K562 (cell line): ENCODE measurements at regions not wholly inside any gene's neighbourhood (a gene's known extent, or its start where the extent isn't known, plus 50 kb on each side); places are given as distances from the start of the nearest gene placed in this dataset.
A peak's percentile ranks its signal among the peaks of the same experiment; 100 is the strongest.

ENCODE experiments used
- ATF7 ChIP-seq: fragments of 450-650 bp; IDR thresholded peaks from 2 replicates; pipeline ENCODE4 v1.7.1; 2014; ENCODE audit warnings: mild to moderate bottlenecking, moderate library complexity
- BHLHE40 ChIP-seq: IDR thresholded peaks from 2 replicates; pipeline ENCODE4 v1.6.1; 2011; ENCODE audit warnings: low read length, improper control_type of control experiment
- DDX20 ChIP-seq: fragments of 450-650 bp; IDR thresholded peaks from 2 replicates; pipeline ENCODE4 v1.6.1; 2016; ENCODE audit warnings: missing genetic modification characterization, low read depth, mild to moderate bottlenecking, missing compliant biosample characterization, moderate library complexity
- EWSR1 ChIP-seq: fragments of 450-650 bp; IDR thresholded peaks from 2 replicates; pipeline ENCODE4 v1.6.1; 2018; ENCODE audit warnings: borderline replicate concordance, mild to moderate bottlenecking, low read depth, moderate library complexity; ENCODE audit not compliant: partially characterized antibody
- EZH2 ChIP-seq: IDR thresholded peaks from 2 replicates; pipeline ENCODE4 v1.6.1; 2012; ENCODE audit warnings: low read depth, mild to moderate bottlenecking, inconsistent platforms, low read length, borderline replicate concordance
- FOSL1 ChIP-seq: fragments of 200-800 bp; sonication (Bioruptor generic); conservative IDR thresholded peaks from 2 replicates; pipeline ENCODE4 v1.6.1; 2016; ENCODE audit warnings: missing genetic modification characterization, missing compliant biosample characterization
- JUN ChIP-seq, 2 experiments: sonication (generic) in 1 of 2; formaldehyde crosslinking in 1 of 2; IDR thresholded peaks; 2 replicates each; pipeline versions ENCODE4 v1.6.1 to v1.8.0; 2012 to 2022; ENCODE audit warnings: borderline replicate concordance in 2 of 2, mild to moderate bottlenecking in 2 of 2, improper control_type of control experiment in 1 of 2, low read depth in 1 of 2, low read length in 1 of 2, missing genetic modification reagents in 1 of 2
- MEIS2 ChIP-seq: fragments of 450-650 bp; IDR thresholded peaks from 2 replicates; pipeline ENCODE4 v1.6.1; 2014; ENCODE audit warnings: mild to moderate bottlenecking; ENCODE audit not compliant: partially characterized antibody
- NR2C2 ChIP-seq, 2 experiments: fragments of 200-800 bp in 1 of 2; sonication (Bioruptor generic) in 1 of 2; sonication (generic) in 1 of 2; formaldehyde crosslinking in 1 of 2; IDR thresholded peaks; 2 replicates each; pipeline versions ENCODE4 v1.6.1 to v1.8.0; 2016 to 2022; ENCODE audit warnings: mild to moderate bottlenecking in 1 of 2, missing compliant biosample characterization in 1 of 2, missing genetic modification characterization in 1 of 2, missing genetic modification reagents in 1 of 2
- PTTG1 ChIP-seq: fragments of 450-650 bp; IDR thresholded peaks from 2 replicates; pipeline ENCODE4 v1.6.1; 2016; ENCODE audit warnings: low read depth, mild to moderate bottlenecking, missing genetic modification characterization, missing compliant biosample characterization
- RBM34 ChIP-seq: fragments of 200-400 bp; formaldehyde crosslinking; IDR thresholded peaks from 2 replicates; pipeline ENCODE4 v1.6.1; 2018; ENCODE audit warnings: low read length, borderline replicate concordance; ENCODE audit not compliant: insufficient read depth
- ZNF354B ChIP-seq: fragments of 250-450 bp; sonication (Bioruptor Pico); IDR thresholded peaks from 2 replicates; pipeline ENCODE4 v1.4.0; 2020
- TF ChIP-seq, protein P1 (sequence below), 2 experiments: IDR thresholded peaks in 1 of 2; conservative IDR thresholded peaks in 1 of 2; 2 replicates each; pipeline ENCODE4 v1.6.1; 2016; ENCODE audit warnings: low read depth in 2 of 2, mild to moderate bottlenecking in 1 of 2, missing compliant biosample characterization in 1 of 2, missing genetic modification characterization in 1 of 2, moderate library complexity in 1 of 2
- TF ChIP-seq, protein P2 (sequence below): IDR thresholded peaks from 2 replicates; pipeline ENCODE4 v1.6.1; 2011; ENCODE audit warnings: borderline replicate concordance, low read depth, mild to moderate bottlenecking, moderate library complexity, low read length; ENCODE audit not compliant: insufficient read depth, poor library complexity, severe bottlenecking
- TF ChIP-seq, protein P3 (sequence below), 2 experiments: fragments of 450-650 bp in 1 of 2; sonication (generic) in 1 of 2; formaldehyde crosslinking in 1 of 2; IDR thresholded peaks in 1 of 2; conservative IDR thresholded peaks in 1 of 2; 2 replicates each; pipeline versions ENCODE4 v1.6.1 to v1.8.1; 2016 to 2023; ENCODE audit warnings: mild to moderate bottlenecking in 2 of 2, moderate library complexity in 2 of 2, inconsistent platforms in 1 of 2, missing genetic modification reagents in 1 of 2
- TF ChIP-seq, protein P4 (sequence below): fragments of 450-650 bp; IDR thresholded peaks from 2 replicates; pipeline ENCODE4 v1.6.1; 2018; ENCODE audit not compliant: partially characterized antibody

DNA sequence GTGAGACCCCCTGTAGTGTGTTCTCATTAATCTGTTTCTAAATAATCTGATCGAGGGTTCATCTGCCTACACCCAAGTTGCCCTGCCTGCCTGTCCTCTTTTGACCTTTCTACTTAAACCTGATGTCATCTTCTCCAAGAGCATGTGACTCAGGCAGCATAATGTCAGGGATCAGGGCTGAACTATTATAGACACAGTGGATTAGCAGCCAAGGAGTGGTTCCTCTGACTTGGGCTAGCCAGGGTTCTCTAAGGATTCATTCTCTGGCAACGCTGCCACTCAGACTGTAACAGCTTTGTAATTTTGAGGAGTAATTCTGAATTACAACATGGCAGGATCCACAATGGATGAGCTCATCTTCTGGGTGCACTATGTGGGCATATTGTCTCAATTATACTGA is 124.0 kb downstream of the MDH1 start (continued):
- no peak for TF ChIP-seq EWSR1
- no peak for TF ChIP-seq NR2C2 (CRISPR knock-in tag; IDR thresholded peaks at IDR 0.05)
- peak; percentile 72 for TF ChIP-seq NR2C2 (tag; IDR thresholded peaks at IDR 0.05)
- TF ChIP-seq, protein P1, sequence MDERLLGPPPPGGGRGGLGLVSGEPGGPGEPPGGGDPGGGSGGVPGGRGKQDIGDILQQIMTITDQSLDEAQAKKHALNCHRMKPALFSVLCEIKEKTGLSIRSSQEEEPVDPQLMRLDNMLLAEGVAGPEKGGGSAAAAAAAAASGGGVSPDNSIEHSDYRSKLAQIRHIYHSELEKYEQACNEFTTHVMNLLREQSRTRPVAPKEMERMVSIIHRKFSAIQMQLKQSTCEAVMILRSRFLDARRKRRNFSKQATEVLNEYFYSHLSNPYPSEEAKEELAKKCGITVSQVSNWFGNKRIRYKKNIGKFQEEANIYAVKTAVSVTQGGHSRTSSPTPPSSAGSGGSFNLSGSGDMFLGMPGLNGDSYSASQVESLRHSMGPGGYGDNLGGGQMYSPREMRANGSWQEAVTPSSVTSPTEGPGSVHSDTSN (CRISPR knock-in tag; IDR thresholded peaks at IDR 0.05; ENCODE audit: low read depth), result no peak
- TF ChIP-seq, protein P1 (tag; conservative IDR thresholded peaks at IDR 0.05; ENCODE audit: low read depth), result peak; percentile 45; the same call in 1 of the 2 replicates
- peak; percentile 18 for TF ChIP-seq MEIS2
- TF ChIP-seq DDX20 (tag), result 0 out of 2 replicates have a peak, but pooled peaks have one; percentile 56
- TF ChIP-seq PTTG1 (tag), result 0 out of 2 replicates have a peak, but pooled peaks have one; percentile 11
- TF ChIP-seq EZH2, result no peak
- 0 out of 2 replicates have a peak, but pooled peaks have one; percentile 32 for TF ChIP-seq JUN (IDR thresholded peaks at IDR 0.05; ENCODE audit: borderline replicate concordance, low read depth, low read length)
- TF ChIP-seq JUN (CRISPR knock-in tag; IDR thresholded peaks at IDR 0.05; ENCODE audit: borderline replicate concordance), result no peak
- TF ChIP-seq, protein P2, sequence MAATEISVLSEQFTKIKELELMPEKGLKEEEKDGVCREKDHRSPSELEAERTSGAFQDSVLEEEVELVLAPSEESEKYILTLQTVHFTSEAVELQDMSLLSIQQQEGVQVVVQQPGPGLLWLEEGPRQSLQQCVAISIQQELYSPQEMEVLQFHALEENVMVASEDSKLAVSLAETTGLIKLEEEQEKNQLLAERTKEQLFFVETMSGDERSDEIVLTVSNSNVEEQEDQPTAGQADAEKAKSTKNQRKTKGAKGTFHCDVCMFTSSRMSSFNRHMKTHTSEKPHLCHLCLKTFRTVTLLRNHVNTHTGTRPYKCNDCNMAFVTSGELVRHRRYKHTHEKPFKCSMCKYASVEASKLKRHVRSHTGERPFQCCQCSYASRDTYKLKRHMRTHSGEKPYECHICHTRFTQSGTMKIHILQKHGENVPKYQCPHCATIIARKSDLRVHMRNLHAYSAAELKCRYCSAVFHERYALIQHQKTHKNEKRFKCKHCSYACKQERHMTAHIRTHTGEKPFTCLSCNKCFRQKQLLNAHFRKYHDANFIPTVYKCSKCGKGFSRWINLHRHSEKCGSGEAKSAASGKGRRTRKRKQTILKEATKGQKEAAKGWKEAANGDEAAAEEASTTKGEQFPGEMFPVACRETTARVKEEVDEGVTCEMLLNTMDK, result no peak
- TF ChIP-seq, protein P3, sequence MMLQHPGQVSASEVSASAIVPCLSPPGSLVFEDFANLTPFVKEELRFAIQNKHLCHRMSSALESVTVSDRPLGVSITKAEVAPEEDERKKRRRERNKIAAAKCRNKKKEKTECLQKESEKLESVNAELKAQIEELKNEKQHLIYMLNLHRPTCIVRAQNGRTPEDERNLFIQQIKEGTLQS (IDR thresholded peaks at IDR 0.05), result peak; percentile 58; the same call in 1 of the 2 replicates
- TF ChIP-seq, protein P3 (CRISPR knock-in tag; conservative IDR thresholded peaks at IDR 0.05), result no peak
- peak; percentile 86 for TF ChIP-seq ATF7
- peak; percentile 39; the same call in 1 of the 2 replicates for TF ChIP-seq FOSL1 (tag)
- TF ChIP-seq ZNF354B (CRISPR knock-in tag), result no peak
- TF ChIP-seq, protein P4, sequence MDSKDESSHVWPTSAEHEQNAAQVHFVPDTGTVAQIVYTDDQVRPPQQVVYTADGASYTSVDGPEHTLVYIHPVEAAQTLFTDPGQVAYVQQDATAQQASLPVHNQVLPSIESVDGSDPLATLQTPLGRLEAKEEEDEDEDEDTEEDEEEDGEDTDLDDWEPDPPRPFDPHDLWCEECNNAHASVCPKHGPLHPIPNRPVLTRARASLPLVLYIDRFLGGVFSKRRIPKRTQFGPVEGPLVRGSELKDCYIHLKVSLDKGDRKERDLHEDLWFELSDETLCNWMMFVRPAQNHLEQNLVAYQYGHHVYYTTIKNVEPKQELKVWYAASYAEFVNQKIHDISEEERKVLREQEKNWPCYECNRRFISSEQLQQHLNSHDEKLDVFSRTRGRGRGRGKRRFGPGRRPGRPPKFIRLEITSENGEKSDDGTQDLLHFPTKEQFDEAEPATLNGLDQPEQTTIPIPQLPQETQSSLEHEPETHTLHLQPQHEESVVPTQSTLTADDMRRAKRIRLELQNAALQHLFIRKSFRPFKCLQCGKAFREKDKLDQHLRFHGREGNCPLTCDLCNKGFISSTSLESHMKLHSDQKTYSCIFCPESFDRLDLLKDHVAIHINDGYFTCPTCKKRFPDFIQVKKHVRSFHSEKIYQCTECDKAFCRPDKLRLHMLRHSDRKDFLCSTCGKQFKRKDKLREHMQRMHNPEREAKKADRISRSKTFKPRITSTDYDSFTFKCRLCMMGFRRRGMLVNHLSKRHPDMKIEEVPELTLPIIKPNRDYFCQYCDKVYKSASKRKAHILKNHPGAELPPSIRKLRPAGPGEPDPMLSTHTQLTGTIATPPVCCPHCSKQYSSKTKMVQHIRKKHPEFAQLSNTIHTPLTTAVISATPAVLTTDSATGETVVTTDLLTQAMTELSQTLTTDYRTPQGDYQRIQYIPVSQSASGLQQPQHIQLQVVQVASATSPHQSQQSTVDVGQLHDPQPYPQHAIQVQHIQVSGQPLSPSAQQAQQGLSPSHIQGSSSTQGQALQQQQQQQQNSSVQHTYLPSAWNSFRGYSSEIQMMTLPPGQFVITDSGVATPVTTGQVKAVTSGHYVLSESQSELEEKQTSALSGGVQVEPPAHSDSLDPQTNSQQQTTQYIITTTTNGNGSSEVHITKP, result peak; percentile 67
- no peak for TF ChIP-seq RBM34
- no peak for TF ChIP-seq BHLHE40
